ENCODE measurements at regions not wholly inside any gene's neighbourhood (a gene's known extent, or its start where the extent isn't known, plus 50 kb on each side); places are given as distances from the start of the nearest gene placed in this dataset.

DNA sequence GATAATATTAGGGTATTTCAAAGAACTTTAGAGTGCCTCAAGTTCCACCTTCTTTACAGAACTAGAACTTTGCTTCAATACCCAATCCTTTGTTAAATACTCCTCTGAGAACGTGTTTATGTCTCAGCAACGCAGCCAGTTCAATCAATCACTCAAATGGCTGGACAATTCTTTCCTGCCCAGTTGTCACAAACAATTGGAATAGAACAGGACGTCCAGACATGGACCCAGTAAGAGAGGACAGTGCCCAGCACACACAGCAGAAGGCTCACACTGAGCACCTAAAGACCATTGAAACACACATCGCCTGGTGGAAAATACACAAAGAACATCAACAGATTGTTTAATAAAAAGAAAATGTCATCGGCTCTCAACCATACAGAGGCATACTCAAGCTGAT is 140.6 kb downstream of the TTLL2 start:
- TF ChIP-seq, protein P1, sequence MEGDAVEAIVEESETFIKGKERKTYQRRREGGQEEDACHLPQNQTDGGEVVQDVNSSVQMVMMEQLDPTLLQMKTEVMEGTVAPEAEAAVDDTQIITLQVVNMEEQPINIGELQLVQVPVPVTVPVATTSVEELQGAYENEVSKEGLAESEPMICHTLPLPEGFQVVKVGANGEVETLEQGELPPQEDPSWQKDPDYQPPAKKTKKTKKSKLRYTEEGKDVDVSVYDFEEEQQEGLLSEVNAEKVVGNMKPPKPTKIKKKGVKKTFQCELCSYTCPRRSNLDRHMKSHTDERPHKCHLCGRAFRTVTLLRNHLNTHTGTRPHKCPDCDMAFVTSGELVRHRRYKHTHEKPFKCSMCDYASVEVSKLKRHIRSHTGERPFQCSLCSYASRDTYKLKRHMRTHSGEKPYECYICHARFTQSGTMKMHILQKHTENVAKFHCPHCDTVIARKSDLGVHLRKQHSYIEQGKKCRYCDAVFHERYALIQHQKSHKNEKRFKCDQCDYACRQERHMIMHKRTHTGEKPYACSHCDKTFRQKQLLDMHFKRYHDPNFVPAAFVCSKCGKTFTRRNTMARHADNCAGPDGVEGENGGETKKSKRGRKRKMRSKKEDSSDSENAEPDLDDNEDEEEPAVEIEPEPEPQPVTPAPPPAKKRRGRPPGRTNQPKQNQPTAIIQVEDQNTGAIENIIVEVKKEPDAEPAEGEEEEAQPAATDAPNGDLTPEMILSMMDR (IDR thresholded peaks at IDR 0.05), result no peak
- no peak for TF ChIP-seq NFIC (IDR thresholded peaks at IDR 0.05; ENCODE audit: borderline replicate concordance)
- no peak for TF ChIP-seq SMC3 (IDR thresholded peaks at IDR 0.05; ENCODE audit: low read depth, low read length)
- TF ChIP-seq POLR2AphosphoS5 (IDR thresholded peaks at IDR 0.05; ENCODE audit: low read depth, low read length), result no peak
- no peak for TF ChIP-seq NRF1 (IDR thresholded peaks at IDR 0.05; ENCODE audit: low read depth, low read length)
- TF ChIP-seq ELF1 (IDR thresholded peaks at IDR 0.05), result no peak
- no peak for TF ChIP-seq CHD2 (IDR thresholded peaks at IDR 0.05; ENCODE audit: low read length, partially characterized antibody)
- TF ChIP-seq RXRA (IDR thresholded peaks at IDR 0.05; ENCODE audit: borderline replicate concordance, low read depth), result no peak
- TF ChIP-seq FOXJ3 (CRISPR knock-in tag; IDR thresholded peaks at IDR 0.05), result no peak
- TF ChIP-seq, protein P2, sequence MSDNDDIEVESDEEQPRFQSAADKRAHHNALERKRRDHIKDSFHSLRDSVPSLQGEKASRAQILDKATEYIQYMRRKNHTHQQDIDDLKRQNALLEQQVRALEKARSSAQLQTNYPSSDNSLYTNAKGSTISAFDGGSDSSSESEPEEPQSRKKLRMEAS (IDR thresholded peaks at IDR 0.05; ENCODE audit: low read depth), result no peak
- TF ChIP-seq EP300 (IDR thresholded peaks at IDR 0.05; ENCODE audit: borderline replicate concordance in 1 of 2, low read depth in 1 of 2, low read length in 1 of 2), result no peak
- no peak for TF ChIP-seq EZH2phosphoT487 (IDR thresholded peaks at IDR 0.05; ENCODE audit: borderline replicate concordance, low read depth)

All from SK-N-SH (cell line).